Tibial artery (tissue), 4 donors: ENCODE measurements at regions not wholly inside any gene's neighbourhood (a gene's known extent, or its start where the extent isn't known, plus 50 kb on each side); places are given as distances from the start of the nearest gene placed in this dataset.
"Not testable (repeated sequence)": the region's sequence is repeated elsewhere in the genome, so short reads cannot be mapped to it uniquely, and the experiment has no call there.

Experiments used
- DNase-seq, 2 donors: peaks; one replicate each; pipeline ENCODE4 v3.0.0-alpha.2; 2019
- H3K27ac ChIP-seq, 2 donors: fragments of 200-600 bp; sonication (generic) in 1 of 2; 1 replicate in 1 of 2; 2 replicates in 1 of 2; pipeline ENCODE4 v1.5.1; 2018 to 2019; ENCODE audit warnings: mild to moderate bottlenecking in 1 of 2
- H3K27me3 ChIP-seq, 2 donors: fragments of 200-600 bp; sonication (generic) in 1 of 2; one replicate each; pipeline versions ENCODE4 v1.5.1 to v1.6.0; 2016 to 2019
- H3K36me3 ChIP-seq, 3 donors: fragments of 200-600 bp; sonication (generic) in 2 of 3; one replicate each; pipeline ENCODE4 v1.5.1; 2016 to 2019; ENCODE audit warnings: mild to moderate bottlenecking in 2 of 3
- H3K4me1 ChIP-seq, 4 donors: fragments of 200-600 bp; sonication (generic) in 2 of 4; 1 replicate in 3 of 4; 2 replicates in 1 of 4; pipeline ENCODE4 v1.5.1; 2016 to 2019
- H3K4me3 ChIP-seq, 2 donors: fragments of 200-600 bp; sonication (generic) in 1 of 2; 1 replicate in 1 of 2; 2 replicates in 1 of 2; pipeline ENCODE4 v1.5.1; 2018 to 2019; ENCODE audit warnings: mild to moderate bottlenecking in 2 of 2
- H3K9me3 ChIP-seq, 3 donors: fragments of 200-600 bp; sonication (generic) in 1 of 3; one replicate each; pipeline ENCODE4 v1.5.1; 2016 to 2019
- intact Hi-C: fragments of 100-400 bp; cut with DNase I; formaldehyde crosslinking; loops from one replicate; pipeline ENCODE4 v1.15.0; 2023; ENCODE audit warnings: low total_unique reads
- TF ChIP-seq, protein P1 (sequence below), 2 experiments: fragments of 200-600 bp in 1 of 2; fragments of 450-650 bp in 1 of 2; IDR thresholded peaks; one replicate each; pipeline ENCODE4 v1.5.1; 2017 to 2019; ENCODE audit warnings: antibody characterized with exemption in 2 of 2, mild to moderate bottlenecking in 1 of 2, moderate library complexity in 1 of 2

DNA sequence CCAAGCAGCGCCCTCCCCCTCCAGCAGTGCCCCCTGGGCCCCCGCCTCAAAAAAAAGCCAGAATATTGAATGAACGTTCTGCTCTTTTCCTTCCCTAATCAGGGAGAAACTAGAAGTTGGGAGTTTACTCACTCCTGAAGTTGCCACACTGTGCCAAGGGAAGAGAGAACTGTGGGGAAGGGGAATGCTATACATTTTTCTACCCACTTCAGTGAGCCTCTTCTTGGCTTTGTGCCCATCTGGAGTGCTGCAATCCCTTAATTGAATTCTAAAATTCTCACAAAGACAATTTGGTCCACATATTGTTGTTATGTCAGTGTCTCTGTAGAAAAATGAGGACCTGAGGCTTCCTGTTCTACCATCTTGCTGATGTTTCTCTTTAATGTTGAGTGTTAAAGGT, 443.7 kb downstream of the DIRAS2 start:
- DNase-seq, result no peak
- TF ChIP-seq, protein P1, sequence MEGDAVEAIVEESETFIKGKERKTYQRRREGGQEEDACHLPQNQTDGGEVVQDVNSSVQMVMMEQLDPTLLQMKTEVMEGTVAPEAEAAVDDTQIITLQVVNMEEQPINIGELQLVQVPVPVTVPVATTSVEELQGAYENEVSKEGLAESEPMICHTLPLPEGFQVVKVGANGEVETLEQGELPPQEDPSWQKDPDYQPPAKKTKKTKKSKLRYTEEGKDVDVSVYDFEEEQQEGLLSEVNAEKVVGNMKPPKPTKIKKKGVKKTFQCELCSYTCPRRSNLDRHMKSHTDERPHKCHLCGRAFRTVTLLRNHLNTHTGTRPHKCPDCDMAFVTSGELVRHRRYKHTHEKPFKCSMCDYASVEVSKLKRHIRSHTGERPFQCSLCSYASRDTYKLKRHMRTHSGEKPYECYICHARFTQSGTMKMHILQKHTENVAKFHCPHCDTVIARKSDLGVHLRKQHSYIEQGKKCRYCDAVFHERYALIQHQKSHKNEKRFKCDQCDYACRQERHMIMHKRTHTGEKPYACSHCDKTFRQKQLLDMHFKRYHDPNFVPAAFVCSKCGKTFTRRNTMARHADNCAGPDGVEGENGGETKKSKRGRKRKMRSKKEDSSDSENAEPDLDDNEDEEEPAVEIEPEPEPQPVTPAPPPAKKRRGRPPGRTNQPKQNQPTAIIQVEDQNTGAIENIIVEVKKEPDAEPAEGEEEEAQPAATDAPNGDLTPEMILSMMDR (IDR thresholded peaks at IDR 0.05), result no peak
- Histone ChIP-seq H3K27ac (no peak overlapping the region), H3K4me1 (no peaks in the 10 kb centered on the region), H3K4me3 (no peak overlapping the region), H3K36me3 (no peaks in the 10 kb centered on the region), H3K27me3 (no peaks in the 10 kb centered on the region), H3K9me3 (no peaks in the 10 kb centered on the region)
- intact Hi-C loops, result no loop called here

DNA sequence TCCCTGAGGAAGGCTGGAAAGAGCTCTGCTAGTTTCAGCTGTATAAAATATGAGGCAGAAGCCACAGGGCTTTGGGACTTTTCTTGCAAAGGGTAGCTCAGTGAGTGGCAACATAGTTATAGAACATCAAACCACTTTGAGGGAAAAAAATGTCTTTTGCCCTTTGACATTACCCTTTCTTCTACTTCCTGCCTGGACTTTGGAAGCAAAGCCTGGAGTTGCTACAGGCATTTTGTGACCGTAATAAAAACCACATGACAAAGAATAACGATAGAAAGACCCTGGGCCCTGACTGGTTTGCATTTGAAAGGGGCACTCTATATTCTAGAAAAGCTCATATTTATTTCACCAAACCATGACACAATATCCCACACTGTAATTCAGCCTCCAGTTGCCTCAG, 440.9 kb downstream of the DIRAS2 start:
- no peaks in the 10 kb centered on the region for H3K4me1 ChIP-seq
- no peak overlapping the region for H3K27ac ChIP-seq
- no peak overlapping the region for H3K4me3 ChIP-seq
- no peaks in the 10 kb centered on the region for H3K36me3 ChIP-seq
- H3K27me3 ChIP-seq, result no peaks in the 10 kb centered on the region
- intact Hi-C loops, result no loop called here
- TF ChIP-seq, protein P1 (IDR thresholded peaks at IDR 0.05), result no peak
- H3K9me3 ChIP-seq, result no peaks in the 10 kb centered on the region
- DNase-seq, result no peak

DNA sequence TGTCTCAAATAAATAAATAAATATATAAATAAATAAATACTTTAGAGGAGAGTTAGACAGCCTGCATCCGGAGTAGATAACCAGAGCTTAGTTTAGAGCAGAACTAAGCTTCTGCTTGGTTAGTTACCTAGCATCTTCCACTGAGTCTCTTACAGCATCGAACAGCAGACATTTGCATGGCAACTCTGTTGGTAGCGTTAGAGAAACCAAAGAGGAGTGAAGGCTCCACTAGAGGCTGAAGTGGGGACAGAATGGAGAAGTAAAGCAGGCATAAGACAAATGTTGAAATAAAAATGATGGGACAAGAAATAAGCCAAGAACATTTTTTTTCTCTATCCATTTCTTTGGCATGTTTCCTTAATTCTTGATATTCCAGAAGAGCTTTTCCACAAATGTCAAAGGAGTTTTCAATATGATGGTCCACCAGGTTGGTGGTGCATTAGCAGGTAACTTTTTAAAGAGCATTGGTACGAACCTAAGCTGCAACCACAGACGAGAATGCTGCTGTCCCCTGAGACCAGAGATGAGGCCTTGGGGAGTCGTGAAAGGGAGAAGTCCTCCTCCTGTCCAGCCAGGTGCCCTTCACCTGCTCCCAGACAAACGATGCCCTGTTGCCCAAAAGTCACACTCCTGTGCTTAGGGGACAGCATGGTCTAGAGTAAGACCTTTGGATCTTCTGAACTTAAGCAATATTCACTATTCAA, 438.3 kb downstream of the DIRAS2 start:
- Histone ChIP-seq H3K36me3 (no peaks in the 10 kb centered on the region), H3K27ac (no peak overlapping the region), H3K27me3 (no peaks in the 10 kb centered on the region), H3K4me3 (no peak overlapping the region), H3K4me1 (no peaks in the 10 kb centered on the region), H3K9me3 (no peaks in the 10 kb centered on the region)
- intact Hi-C loops, result no loop called here
- no peak for DNase-seq
- TF ChIP-seq, protein P1 (IDR thresholded peaks at IDR 0.05), result no peak

DNA sequence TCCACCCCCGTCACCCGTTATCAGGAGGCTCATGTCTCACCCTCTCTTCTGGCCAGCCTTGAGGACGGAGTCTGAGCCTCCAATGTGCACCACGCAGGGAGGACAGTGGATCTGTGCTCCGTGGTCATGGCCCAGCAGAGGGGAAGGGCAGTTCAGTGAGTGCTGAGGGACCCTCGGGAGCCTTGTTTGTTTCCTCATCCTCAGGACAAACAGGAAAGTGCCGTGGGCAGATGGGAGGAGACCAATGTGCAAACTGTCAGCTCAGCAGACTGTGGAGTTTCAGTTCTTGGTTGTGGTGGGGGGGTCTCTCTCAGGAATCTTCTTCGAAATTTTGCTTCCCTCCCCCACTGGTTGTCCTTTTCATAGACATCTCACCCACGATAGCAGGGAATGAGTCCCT, 429.6 kb downstream of the DIRAS2 start:
- H3K36me3 ChIP-seq, intact Hi-C loops, H3K4me1 ChIP-seq, H3K9me3 ChIP-seq, H3K27ac ChIP-seq, H3K27me3 ChIP-seq, H3K4me3 ChIP-seq: not testable (repeated sequence)
- peak; percentile 37 to 72 for DNase-seq

DNA sequence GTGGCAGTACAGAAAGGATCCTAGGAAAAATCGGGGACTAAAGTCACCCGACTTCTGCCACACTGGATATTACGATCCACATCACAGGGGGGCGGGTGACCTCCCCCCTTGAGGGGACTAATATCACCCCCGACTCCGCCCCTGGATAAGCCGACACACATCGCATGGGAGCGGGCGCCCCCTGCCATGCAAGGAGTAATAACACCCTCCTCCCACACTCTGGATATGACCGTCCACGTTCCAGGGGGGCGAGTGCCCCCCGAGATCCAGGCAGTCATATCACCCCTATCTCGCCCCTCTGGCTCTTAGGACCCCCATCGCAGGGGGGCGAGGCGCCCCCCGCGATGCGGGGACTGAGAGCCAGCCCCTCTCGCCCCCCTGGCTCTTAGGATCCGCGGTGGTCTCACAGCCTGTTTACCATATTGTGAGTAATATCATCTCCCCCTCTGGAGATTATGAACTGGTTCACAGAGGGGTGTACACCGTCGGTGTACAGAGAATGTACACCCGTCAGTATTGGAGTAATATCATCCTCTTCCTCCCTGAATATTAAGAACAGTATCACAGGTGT, 423.0 kb downstream of the DIRAS2 start:
- Histone ChIP-seq H3K27ac (no peak overlapping the region), H3K36me3 (no peaks in the 10 kb centered on the region), H3K4me3 (no peak overlapping the region), H3K27me3 (no peaks in the 10 kb centered on the region), H3K4me1 (no peaks in the 10 kb centered on the region), H3K9me3 (no peaks in the 10 kb centered on the region)
- intact Hi-C loops, result no loop called here
- TF ChIP-seq, protein P1 (IDR thresholded peaks at IDR 0.05), result peak; percentile 9 to 11
- DNase-seq, result no peak

DNA sequence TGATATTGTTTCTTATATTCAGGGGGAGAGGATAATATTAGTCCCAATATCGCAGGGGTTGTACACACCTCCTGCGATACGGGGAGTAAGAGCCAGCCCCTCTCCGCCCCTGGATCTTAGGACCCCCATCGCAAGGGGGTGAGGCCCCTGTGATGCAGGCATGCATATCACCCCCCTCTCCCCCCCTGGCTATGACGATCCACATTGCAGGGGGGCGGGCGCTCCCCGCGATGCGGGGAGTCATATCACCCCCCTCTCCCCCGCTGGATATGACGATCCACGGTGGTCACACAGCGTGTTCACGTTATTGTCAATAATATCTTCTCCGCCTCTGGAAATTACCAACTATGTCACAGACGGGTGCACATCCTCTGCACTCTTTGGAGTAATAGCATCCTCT, 420.7 kb downstream of the DIRAS2 start:
- H3K36me3 ChIP-seq, H3K4me3 ChIP-seq, H3K9me3 ChIP-seq, H3K27me3 ChIP-seq, DNase-seq, H3K27ac ChIP-seq, H3K4me1 ChIP-seq, intact Hi-C loops: not testable (repeated sequence)

DNA sequence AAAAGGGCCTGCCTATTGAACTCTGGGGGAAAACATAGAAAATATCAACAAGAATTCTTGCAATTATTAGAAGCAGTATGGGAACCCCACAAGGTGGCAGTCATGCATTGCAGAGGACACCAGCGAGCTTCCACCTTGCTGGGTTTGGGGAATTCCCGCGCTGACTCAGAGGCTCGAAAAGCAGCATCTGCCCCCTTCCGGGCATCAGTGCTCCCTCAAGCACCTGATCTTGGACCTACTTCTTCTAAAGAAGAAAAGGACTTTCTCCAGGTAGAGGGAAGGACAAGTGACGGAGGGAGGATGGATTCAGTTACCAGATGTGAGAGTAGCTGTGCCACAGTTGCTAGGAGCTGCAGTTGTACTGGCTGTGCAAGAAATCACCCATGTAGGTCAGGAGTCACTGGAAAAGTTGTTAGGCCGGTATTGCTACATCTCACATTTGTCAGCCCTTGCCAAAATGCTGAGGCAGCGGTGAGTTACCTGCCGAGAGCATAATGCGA, 415.7 kb downstream of the DIRAS2 start:
- H3K4me1 ChIP-seq, H3K27me3 ChIP-seq, DNase-seq, H3K36me3 ChIP-seq, intact Hi-C loops, H3K9me3 ChIP-seq, H3K27ac ChIP-seq, H3K4me3 ChIP-seq: not testable (repeated sequence)

DNA sequence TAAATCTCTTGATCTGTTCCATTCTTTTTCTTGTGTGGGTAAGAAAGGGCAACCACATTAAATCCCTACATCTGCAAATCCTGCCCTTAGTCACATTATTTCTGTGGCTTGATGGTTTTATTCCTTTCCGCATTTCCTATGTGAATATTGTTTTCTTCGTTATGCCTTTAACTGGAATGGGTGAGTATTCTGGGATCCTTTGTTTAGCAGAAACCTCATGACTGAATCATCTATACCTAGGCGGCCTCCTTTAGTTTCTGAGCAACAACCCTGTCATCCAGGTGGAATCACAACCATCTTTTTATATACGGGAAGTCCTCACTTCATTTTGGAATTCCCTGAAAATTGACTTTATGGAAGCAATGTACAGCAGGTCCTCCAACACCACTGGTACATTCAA, 409.5 kb downstream of the DIRAS2 start:
- DNase-seq, H3K27ac ChIP-seq, H3K4me3 ChIP-seq, H3K27me3 ChIP-seq, H3K4me1 ChIP-seq, H3K36me3 ChIP-seq, H3K9me3 ChIP-seq, intact Hi-C loops: not testable (repeated sequence)
